Mammary epithelial cell (primary cell): ENCODE measurements at regions not wholly inside any gene's neighbourhood (a gene's known extent, or its start where the extent isn't known, plus 50 kb on each side); places are given as distances from the start of the nearest gene placed in this dataset.

Experiments
- CTCF ChIP-seq, 2 donors: IDR thresholded peaks in 1 of 2; conservative IDR thresholded peaks in 1 of 2; 2 replicates each; pipeline ENCODE4 v1.5.1; 2011 to 2012; ENCODE audit warnings: inconsistent platforms in 2 of 2, low read length in 2 of 2, mild to moderate bottlenecking in 2 of 2, control low read depth in 1 of 2, low read depth in 1 of 2; ENCODE audit not compliant: insufficient read depth in 1 of 2; ENCODE audit errors: extremely low read depth in 1 of 2
- EZH2 ChIP-seq: IDR thresholded peaks from 2 replicates; pipeline ENCODE4 v1.6.1; 2012; ENCODE audit warnings: low read length, inconsistent platforms, borderline replicate concordance

DNA sequence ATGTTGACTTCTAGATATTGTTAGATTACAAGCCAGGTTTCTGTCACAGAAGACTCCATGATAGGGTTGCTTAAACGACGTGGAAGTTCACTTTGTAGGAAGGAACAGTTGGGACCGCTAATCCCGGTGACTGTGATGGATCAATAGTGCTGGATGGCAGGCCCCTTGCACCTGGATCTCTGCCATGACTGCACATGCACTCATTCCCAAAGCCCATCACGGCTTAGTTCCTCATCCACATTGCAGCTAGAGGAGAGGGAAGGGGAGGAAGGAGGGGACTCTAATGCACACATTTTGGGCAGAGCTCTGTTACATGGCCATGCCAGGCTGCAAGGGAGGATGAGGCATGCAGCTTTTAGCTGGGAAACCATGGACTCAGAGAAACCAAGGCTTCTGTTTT is 773.7 kb upstream of the RAB6C start:
- TF ChIP-seq CTCF (conservative IDR thresholded peaks at IDR 0.05 in 1 of 2, IDR thresholded peaks at IDR 0.05 in 1 of 2; ENCODE audit: extremely low read depth in 1 of 2, insufficient read depth in 1 of 2, low read depth in 1 of 2, low read length in 2 of 2): no peak
- no peak for TF ChIP-seq EZH2
